ENCODE measurements at regions not wholly inside any gene's neighbourhood (a gene's known extent, or its start where the extent isn't known, plus 50 kb on each side); places are given as distances from the start of the nearest gene placed in this dataset.
"Not testable (repeated sequence)": the region's sequence is repeated elsewhere in the genome, so short reads cannot be mapped to it uniquely, and the experiment has no call there.

DNA sequence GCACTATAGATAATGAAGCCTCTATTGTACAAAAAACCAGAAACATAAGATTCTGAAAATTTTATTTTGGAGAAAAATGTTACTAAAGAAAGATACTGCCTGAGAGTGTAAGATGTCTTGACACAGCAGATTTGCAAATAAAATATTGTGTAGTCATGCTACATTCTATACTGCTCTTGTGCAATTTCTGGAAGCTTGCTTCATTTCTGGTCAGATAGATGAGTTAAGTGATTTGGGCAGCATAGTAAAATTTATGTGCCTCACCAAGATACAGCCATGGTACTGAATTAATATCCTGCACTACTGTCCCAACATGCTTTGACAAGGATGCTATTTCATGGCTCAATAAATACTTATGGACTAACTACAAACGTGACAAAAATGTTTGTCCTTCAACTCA lies 55.1 kb upstream of the STARD13 start:
- no peak for DNase-seq

DNA sequence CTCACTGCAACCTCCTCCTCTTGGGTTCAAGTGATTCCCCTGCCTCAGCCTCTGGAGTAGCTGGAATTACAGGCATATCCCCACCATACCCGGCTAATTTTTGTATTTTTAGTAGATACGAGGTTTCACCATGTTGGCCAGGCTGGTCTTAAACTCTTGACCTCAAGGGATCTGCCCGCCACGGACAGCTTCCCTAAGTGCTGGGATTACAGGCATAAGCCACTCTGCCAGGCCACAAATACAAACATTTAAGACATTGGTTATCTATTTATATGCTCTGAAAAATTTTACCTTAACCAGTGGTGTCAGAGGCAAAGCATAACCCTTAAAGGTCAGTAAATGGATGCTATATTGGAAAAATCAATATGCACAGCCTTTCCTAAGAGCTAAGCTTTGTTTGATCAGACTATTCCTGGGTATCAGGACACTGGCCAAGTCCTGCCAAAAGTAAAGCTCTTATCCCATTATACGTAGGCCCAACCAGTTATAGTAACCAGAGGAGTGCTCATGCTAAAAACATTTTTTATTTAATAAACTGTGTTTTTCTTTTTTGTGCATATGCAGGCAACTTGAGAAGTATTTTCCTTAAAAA lies 56.4 kb upstream of the STARD13 start:
- no peak for DNase-seq

DNA sequence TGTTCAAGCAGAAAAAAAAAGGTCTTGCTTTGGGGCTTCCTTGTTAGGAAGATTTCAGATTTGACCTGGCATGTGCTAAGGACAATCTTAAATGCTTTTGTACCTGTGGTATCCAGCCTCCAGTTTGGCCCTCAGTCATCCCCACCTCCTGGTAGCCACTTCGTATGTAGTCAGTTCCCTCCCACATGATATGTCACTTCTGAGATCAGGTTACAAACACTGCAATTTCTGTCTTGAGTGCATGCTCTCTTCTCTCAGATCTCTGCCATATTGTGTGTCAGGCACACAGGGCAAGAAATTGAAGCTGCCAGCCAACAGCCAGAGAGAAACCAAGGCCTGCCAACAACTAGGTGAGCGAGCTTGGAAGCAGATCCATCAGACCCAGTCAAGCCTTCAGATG lies 60.3 kb upstream of the STARD13 start:
- no peak for DNase-seq

DNA sequence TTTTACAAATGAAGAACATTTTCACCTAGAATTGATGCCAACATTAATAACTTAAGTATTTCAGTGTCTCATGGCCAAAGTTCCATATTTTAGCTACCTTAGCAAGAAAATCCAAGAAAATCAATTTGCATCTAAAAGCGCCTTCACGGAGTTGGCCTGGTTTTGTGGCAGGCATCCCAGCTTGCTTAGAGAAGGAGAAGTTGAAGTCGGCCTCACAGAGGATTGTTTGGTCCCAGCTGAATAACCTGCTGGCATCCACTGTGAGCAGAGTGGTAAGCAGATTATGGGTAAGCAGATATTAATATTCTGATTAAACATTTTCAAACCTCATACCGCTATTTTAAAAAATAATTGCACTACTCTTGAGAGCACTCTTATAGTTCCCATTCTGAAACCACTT lies 62.3 kb upstream of the STARD13 start:
- no peak for DNase-seq

DNA sequence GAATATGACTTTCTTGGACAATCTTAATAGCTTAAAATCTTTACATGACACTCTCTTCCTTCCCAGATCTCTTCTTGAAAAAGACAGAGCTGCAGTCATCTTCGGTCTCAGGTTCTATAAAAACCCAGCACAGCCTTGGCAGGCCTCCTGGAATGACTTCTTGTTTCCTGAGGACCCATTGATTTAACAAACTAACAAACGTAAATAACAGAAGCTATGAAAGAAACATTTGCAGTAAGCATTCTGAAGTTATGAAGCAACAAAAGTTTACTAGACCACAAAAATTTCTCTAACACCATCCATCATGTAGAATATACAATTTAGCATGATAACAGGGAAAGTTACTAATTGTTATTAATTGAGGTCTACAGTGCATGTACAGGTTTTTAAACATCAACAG lies 62.8 kb upstream of the STARD13 start:
- DNase-seq, result no peak

DNA sequence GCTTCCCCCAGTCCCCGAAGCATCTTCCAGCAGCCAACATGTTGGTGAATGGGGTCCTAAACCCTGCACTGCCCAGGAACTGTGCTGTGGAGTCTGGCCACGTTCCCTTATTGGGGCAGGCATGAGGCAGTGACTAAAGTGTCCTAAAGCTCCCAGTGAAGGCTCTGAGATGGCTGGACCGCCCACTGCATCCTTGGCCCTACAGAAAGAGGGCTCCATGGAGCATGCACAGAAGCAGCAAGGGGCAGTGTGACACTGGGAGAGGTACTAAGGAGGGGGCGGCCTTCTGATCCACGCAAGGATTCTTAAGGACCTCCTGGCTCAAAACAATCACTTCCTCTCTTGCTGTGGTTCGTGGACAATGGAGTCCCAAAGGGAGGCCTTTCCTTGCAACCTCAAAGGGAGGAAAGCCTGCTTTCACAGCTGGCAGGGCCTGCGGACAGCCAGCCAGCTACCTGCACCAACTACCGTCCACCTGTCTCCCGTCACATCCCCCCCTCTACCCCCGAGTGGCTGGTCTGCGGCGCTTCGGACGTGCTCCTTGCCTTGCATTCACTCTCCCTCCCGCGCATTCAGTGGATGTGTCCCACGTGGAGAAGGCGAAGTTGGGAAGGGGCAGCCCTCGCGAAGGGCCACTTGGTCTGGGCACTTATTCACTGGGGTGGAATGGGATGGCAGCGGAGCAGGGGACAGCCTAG lies 63.9 kb upstream of the STARD13 start:
- DNase-seq, result peak; percentile 27

DNA sequence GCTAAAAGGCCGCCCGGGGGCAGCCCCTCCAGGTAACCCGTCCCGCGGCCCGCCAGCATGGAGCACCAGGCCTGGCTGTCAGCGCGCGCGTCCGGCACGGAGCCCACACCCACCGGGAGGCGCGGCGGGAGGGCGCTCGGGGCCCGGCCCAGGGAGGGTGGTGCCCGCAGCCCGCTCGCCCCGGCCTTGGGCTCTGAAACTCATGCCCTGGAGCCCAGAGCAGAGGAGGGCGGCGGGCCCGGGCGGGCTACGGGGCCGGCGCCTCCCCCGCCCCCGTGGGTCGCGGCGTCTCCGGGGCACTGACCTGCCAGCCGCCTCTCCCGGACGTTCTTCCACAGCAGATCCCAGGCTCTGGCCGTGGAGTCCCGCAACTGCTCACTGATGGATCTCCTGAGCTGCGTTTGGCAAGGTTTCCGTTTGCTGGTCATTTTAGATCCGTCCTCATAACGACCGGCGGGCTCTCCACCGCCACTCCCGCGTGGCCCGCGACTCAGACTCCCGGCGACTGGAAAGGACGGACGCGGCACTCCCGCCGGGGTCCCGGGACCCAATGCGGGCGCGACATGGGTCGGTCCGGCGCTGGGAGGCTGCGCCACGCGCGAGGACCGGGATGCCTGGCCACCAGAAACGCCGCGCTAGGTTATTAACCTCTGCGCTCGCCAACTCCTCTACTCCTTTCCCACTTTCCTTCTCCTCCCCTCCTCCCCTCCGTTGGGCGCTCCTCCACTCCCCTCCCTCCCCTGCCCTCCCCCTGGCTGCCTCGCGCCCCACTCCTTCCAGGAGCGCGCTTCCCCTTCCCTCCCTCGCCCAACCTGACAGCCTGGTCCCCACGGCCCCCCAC lies 64.7 kb upstream of the STARD13 start:
- DNase-seq, result peak; percentile 71

DNA sequence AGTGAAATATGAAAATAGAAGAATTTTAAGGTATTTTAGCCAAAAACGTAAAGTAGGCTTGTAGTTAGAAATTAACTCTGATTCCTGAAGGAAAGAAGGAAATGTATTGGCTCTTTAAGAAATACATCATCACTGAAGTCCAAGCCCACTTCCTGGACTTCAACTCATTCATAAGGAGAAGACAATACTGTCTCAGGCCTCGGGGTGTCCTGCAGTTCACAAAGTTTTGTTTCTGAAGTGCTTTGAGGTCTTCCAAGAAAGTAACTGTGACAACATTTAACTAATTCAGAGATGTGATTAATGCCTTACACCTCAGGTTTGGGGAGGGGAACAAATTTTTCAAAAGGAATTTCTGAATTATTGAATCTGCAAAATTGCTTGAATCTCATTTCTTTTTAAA lies 65.8 kb upstream of the STARD13 start:
- no peak for DNase-seq

DNA sequence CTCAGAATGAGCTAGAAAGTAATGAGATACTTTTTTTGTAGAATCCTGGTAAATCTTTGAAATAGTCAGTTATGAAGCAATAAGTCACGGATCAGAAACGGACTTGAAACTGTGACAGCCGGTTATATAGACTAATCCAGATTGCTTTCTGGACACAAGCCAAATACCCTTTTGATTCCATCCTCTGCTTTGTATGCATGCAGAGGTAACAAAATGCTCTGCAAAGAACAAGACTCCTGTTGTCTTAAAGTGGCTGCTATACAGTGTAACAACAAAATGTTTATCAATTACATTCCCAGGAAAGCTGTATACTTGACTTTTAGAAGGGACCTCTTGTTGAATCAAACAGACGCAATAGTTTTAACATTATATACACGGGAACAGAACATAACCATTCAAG lies 66.5 kb upstream of the STARD13 start:
- peak; percentile 40 for DNase-seq

DNA sequence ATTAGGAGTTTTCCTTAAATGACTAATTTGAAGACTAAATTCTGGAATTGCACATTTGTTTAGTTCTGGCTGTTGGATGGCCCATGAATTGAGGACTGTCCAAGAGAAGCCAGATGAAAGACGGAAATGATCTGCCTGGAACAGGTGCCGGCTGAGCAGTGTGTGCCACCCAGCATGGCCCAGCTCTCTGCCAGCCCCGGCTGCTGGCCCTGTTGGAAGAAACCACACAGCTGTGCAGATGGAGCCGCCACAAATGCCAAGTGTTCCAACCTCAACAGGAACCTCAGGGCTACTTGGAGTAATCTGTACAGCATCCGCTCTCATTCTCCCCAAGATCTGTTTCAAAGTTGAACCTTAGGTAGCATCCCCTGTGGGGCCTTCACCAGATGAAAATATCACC lies 67.0 kb upstream of the STARD13 start:
- DNase-seq, result peak; percentile 26

DNA sequence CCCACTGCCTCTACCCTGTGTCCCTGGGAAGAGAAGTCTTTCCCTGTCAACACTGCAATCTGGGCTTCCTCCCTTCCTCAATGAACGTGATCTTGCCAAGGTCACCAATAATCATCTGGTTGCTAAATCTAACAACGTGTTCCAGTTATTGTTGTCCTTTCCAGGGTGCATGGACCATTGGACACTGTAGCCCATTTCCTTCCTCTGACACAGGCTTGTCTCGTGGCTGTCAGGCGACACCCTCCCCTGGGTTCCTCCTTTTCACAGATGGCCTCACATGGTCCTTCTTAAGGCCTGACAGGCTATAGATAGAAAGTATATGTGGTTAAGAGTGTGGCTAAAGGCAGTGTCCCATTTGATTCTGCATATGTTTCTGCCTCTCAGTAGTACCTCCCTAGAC lies 67.7 kb upstream of the STARD13 start:
- DNase-seq, result peak; percentile 28

DNA sequence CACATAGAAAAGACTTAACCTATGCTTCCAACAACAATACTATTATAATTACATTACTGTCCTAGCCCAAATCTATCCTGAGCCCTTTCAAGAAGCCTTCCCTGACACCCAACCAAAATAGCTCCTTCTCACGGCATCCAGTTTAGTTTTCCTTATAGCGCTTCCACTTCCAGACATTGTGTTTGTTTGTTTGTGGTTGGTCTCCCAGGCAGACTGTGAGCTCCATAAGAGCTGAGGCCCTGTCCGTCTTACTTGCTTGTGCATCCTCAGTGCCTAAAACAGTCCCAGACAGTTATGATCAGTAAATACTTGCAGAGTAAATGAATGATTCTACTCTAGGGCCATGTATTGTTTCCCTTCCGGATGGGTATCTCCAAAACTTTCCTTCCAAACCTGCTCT lies 68.1 kb upstream of the STARD13 start:
- no peak for DNase-seq

DNA sequence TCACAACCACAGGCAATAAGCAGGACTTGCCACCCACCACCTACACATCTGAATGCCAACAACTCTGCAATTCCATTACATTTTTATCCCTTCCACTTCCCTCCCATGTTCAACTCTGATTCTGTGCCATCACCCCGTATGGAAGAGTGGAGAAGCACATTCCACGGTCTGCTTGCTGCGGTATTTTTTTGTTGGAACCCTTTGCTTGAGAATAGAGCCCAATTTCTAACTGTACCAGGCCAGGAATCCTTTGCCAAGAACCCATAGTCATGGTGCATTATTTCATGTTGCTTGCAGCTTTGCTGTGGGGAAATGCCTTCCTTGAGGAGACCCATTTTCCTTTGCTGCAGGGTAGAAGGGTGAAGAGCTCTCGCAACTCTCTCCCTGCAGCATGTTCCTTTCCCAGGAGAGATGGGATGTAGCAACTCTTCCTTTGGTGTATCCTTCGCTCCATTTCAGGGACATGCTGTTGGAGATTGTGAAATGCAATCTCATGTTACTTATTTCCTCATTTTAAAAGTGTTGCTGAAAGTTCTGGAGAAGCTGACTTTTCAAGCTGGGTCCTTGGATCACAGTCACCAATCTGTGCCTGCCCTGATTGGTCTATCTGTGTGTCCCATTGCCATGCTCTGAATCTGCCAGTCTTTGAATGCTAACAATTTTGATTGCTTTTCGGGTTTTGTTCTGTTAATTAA lies 69.8 kb upstream of the STARD13 start:
- DNase-seq, result no peak

DNA sequence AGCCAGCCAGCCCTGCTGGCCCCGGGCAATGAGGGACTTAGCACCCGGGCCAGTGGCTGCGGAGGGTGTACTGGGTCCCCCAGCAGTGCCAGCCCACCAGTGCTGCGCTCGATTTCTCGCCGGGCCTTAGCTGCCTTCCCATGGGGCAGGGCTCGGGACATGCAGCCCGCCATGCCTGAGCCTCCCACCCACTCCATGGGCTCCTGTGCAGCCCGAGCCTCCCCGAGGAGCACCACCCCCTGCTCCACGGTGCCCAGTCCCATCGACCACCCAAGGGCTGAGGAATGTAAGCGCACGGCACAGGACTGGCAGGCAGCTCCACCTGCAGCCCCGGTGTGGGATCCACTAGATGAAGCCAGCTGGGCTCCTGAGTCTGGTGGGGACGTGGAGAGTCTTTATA lies 72.5 kb upstream of the STARD13 start:
- DNase-seq, result not testable (repeated sequence)

DNA sequence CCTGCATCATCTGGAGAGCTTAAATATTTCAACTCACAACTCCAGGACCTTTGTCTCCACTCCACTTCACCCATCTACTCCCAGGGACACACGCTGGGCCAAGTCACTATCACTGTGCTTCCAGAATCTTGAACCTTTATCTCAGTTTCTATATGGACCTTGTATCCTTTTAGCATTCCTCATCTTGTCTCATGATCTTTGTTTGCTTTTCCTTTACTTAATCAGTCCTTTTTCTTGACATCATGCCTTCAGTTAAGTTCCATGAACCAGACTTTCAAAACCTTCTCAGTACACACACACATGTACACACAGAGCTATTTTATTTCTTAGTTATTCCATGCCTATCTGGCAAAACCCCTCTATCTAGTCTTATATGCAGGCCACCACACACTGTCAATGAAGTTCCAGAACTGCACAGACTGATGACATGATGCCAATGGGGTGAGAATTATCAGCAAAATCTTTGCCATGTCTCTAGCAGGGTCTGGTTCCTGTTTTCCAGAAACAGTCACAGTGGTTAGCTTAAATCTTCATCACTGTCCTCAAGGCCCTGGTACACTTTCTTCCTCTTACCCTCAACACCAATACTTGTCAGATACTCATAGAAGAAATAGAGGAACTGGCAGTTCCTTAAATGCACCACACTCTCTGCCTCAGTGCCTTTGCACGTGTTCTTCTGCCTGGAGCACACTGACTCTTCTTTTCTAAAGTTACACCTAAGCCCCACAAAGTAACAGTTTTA lies 77.6 kb upstream of the STARD13 start:
- no peak for DNase-seq

DNA sequence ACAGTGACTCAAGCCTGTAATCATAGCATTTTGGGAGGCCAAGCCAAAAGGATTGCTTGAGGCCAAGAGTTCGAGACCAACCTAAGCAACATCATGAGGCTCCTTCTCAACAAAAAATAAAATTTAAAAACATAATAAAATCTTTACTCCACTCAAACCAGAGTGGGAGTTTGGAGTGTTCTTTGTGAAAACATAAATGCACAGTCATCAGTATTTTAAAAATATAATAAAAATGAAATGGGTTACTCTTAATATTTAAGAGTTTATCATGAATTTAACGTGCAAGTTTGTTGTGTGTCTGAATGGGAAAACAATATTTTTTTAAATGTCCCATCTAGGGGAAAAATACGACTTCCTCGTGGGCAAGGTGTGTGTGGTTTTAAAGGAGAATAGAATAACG lies 78.6 kb upstream of the STARD13 start:
- no peak for DNase-seq

DNA sequence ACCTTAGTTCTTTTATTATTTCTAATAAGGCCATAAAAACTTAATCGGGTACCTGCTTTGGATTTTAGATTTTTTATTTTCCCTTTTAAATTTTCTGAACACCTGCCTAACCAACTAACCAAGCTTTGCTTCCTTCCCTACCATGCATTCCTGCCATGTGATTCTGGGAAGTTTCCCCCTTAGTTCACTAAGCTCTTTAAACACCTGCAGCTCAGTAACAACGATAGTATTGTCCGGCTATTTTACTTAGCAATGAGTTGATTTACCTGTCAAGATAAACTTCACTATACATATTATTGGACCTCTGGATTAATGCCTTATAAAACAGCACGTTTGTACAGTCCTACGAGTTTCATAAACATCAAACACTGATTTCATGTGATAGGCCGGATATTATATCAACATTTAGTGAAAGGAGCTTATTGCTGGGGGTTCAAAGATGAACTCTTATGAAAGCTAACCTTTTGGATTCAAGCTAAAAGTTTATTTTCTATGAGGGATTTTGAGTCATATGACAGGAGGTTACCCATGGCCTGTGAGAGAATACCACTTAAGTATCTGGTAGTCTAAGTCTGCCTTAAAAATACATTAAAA lies 81.0 kb upstream of the STARD13 start:
- DNase-seq, result no peak

DNA sequence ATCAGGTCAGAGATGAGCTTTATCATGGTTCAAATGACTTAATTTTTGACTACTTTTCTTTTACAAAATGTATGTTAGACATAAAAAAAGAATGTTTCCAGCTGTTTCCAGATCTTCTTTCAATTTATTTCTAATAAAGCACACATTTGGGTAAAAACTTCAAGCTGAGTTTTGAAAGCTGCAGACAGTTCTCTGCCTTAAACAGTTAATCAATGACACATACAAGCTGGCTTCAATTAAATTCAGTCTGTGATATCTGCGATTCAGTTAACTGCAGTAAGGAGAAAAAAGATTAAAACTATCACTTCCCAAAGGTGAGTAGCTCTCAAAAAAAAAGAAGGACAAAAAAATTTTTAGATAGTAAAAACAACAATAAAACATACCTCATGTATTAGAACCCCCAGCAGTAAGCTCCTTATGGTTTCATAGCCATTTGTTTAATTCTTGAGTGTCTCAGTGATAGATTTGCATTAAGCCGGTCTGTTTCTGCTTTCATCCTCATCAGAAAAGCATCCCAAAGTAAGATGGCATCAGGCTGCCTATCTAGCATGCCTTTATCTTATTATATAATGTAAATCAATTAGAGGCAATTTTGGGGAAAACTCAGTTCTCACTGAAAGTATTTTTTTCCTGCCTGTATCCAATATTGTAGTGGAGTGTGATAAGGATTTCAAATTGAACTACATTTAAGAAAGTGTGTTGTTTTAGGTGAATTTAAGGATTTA lies 81.8 kb upstream of the STARD13 start:
- no peak for DNase-seq

DNA sequence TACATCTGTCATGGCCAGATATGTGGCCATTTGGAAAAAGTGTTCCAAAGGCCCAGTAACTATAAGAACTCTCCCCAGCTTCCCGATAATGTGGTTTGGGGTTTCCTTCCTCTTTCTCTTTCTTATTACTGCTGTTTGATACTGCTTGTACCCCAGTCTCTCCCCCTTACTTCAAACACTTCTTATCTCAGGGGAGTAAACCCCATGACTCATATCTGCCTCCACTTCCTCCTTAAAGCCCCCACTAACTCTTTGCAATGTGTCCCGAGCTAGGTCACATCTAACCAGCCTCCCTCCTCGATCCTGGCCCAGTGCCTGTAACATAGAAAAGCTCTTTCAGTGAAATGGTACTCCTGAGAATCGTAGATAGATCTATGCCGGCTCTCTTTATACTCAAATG lies 82.4 kb upstream of the STARD13 start:
- no peak for DNase-seq

DNA sequence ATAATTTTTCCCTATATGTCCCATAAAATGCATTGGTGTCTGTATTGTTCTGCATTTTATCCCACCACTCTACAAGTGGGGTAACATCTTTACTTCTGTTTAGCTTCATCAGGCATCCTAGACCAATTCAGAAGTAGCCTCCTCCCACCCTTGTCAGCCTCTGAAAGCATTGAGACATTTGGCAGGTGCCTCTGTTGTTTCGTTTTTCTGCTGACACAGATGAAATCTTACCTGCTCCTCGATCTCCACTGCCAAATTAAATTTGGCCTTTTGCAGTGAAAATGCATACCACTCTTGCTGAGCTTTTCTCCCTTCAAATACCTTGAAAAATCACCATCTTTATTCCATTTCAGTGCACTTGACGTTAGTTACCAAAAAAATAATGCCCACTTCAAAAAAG lies 83.5 kb upstream of the STARD13 start:
- no peak for DNase-seq

DNA sequence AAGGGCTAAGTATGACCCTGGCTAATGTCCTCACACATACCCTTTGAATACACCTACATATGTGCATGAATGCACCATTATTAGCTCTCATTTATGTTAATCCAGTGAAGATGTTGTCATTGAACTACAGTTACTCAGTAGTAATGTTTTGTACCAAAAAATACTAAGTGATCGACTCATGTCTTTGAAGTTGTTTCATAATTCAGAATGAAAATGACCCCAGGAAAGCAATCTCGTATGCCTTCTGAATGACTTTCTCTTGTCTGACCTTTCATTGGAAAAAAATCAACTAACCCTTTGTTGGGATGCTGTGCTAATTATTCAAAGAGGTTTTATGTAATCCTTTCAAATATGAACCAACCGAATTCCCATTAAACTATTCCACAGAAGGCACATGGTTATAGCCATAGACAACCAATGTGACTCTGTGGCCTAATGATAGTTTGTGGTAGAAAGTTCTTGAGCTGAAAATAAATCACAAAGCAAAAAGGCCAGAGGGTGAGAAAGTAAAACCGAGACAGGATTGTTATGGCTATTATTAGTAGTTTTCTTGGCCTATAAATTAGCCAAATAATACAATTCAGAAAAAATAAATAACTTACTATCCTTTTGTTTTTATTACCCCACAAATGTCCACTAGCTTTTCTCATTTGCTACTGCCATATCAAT lies 86.8 kb upstream of the STARD13 start:
- no peak for DNase-seq
